GM21825 (cell line): ENCODE measurements at regions not wholly inside any gene's neighbourhood (a gene's known extent, or its start where the extent isn't known, plus 50 kb on each side); places are given as distances from the start of the nearest gene placed in this dataset.
"Not testable (repeated sequence)": the region's sequence is repeated elsewhere in the genome, so short reads cannot be mapped to it uniquely, and the experiment has no call there.

Source experiments
- ATAC-seq: cut with Tn5 transposase; IDR thresholded peaks from one replicate; pipeline ENCODE4 v1.9.1; 2021; ENCODE audit warnings: mild to moderate bottlenecking, moderate library complexity; ENCODE audit not compliant: unreplicated experiment

DNA sequence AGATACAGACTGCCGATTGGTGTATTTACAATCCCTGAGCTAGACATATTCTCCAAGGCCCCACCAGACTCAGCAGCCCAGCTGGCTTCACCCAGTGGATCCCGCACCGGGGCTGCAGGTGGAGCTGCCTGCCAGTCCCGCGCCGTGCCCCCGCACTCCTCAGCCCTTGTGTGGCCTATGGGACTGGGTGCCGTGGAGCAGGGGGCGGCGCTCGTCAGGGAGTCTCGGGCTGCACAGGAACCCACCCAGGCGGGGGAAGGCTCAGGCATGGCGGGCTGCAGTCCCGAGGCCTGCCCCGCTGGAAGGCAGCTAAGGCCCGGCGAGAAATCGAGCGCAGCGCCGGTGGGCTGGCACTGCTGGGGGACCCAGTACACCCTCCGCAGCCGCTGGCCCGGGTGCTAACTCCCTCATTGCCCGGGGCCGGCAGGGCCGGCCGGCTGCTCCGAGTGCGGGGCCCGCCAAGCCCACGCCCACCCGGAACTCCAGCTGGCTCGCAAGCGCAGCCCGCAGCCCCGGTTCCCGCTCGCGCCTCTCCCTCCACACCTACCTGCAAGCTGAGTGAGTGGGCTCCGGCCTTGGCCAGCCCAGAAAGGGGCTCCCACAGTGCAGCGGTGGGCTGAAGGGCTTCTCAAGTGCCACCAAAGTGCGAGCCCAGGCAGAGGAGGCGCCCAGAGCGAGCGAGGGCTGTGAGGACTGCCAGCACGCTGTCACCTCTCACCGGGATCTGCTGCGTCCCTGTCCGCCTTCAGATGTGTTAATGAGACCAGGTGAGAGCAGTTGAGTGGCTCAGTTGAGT is 137.8 kb upstream of the LCORL start:
- not testable (repeated sequence) for ATAC-seq

DNA sequence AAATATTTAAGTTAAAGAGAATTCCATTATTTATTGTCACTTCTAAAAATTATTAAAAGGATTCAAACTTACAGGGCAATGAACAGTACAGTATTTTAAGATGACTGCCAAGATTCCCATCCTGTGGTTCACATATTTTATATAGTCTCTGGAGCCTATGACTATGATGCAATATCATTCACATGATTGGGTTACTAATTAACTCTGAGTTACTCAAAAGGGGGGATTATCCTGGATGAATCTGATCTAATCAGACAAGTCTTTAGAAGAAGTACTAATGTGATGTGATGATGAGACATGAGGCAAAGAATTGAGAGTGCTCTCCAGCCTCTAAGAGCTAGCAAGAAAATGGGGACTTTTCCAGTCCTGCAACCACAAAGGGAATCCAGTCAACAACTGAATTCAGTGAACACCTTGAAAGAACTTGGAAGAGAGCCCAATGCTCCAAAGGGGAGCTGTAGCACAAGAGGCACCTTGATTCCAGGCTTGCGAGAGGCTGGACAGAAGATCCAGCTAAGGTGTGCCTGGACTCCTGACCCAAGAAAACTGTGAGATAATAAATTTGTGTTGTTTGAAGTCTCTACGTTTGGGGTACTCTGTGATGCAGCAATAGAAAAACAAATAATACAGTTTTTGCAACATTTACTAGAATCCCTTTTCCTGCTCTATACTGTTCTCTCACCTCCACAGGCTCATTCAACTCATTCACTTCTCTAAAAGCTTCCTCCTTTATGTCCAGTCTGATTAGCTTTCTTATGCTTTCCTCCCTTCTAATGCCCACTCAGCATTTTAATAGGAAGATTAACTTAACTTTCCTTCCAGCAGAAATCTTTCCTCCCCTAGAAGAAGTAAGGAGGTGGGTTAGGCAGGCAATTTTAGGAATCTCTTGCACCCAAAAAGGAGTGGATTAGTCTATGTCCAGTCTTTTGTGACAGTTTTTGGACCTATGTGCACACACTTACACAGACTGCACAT is 133.8 kb upstream of the LCORL start:
- ATAC-seq: no peak

DNA sequence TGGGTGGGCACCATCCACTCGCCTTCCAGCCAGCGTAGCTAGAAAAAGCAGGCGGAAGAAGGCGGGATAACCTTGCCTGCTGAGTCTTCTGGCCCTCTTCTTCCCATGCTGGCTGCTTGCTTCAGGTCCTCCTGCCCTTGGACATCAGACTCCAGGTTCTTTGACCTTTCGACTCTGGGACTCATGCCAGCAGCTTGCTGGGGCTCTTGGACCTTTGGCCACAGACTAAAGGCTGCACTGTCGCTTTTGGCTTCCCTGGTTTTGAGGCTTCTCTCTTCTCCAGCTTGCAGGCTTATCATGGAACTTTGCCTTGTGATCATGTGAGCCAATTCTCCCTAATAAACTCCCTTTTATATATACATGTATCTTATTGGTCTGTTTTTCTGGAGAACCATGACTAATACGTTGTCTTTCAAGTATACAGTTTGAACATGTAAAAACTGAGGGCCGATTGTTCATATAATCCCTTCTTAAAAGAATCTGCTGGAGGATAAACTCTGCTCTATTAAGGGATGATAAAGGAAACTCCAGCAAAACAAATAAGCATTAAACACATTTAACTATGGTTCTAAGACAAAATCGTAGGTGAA is 116.6 kb upstream of the LCORL start:
- no peak for ATAC-seq

DNA sequence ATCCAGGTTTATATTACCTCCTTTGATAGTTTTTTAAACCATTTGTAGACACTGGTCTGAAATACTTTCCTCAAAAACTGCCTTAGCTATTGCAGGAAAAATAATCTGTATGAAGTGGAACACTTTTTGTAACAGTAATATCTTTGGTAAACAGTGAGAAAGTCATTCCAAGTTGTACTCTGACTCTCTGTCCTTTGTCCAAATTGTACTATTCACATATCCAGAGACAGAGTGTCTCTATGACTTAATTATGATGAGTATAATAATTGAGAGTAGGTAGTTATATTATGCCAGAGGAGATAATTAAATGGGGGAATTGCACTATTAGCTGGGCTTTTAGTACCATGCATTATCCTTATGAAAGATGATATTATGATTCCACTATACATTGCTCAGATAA is 112.6 kb upstream of the LCORL start:
- ATAC-seq: no peak

DNA sequence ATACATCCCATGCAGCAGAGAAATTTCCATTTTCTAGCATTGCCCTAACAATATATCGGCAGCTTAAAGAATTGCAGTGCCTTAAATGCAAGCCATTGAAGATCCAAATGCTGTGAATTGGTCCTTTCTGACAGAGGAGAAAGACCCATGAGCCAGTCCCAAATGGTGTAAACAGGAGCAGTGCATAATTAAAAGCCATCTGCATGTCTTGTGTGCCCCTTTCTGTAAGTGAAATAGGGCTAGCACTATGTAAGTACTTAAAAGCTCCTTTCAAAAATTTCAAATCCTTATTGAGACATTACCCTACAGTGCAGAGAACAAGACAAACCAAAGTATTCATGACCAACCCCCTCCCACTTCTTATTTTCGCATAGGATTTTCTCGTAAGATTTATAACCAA is 108.7 kb upstream of the LCORL start:
- no peak for ATAC-seq

DNA sequence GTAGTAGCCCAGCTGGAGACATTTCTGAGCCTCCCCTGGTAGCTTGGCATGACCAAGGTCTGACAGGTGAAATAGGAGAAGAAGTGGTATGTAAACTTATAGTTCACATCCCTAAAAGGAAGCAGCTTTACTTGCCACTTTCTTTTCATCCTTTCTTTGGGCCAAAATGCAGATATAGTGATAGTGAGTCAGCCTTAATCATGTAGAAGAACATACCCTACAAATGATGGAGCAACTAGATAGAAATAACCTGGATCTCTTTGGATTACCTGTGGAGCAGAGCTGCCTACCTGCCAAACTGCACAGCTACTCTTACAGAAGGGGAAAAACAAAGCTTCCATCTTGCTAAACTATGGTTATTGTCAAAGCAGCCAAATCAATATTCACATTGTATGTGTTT is 106.7 kb upstream of the LCORL start:
- no peak for ATAC-seq

DNA sequence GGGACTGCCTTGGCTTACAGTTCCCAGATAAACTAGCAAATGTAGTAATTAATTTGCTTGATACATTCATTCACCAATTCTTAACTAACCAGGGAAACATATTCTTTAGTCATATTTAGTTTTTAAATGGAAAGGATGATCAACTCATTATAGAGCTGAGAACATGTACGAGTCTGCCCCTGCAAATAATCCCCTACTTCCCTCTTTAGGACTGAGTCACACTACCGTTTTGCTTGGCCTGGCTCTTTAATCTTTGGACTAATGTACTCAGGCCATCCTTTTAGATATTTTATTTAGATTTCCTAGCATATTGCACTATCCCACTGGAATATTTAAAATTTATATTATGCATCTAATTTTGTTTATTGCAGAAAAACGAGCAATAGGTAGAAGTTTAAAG is 105.5 kb upstream of the LCORL start:
- ATAC-seq: no peak

DNA sequence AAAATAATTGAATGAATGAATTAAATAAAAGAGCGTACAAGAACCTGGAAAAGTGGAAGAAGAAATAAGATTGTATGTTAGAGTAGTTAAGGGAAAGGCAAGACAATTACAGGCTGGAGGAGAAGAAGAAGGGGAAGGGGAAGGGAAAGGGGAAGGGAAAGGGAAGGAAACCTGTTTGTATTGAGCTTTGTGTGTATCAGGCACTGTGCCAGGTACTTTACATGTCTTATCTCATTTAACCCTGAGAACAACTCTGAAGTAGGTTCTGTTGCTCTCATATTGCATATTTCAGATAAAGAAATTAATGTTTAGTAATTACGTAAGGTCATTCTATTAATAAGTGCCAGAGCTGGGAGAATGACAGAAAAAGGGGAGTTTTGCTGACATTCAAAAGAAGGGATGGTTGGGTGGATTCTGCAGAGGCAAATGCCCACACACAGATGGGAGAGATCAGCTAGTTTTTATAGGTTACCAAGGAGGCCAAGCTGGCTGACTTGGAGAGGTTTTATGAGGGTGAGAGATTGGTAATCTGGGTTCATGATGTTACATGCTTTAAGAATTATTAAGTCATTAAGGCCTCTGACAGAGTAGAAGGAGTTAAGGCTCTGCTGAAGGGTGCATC is 92.3 kb upstream of the LCORL start:
- ATAC-seq: no peak

DNA sequence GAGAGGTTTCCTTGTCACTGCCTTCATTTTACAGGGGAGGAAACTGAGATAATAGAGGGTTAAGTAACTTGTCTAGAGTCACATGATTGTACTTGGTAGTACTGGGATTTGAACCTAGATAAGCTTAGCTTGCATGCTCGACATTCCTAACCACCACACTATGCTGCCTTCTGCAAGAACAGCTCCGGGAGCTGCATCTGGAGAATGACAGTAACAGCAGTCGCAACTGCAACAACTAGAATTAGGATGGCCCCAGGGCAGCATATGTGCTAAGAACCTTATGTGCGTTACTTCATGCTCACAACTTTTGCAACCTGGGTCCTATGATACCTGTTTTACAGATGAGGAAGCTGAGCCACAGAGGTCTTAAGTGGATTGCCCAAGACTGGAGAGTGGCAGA is 89.5 kb upstream of the LCORL start:
- no peak for ATAC-seq

DNA sequence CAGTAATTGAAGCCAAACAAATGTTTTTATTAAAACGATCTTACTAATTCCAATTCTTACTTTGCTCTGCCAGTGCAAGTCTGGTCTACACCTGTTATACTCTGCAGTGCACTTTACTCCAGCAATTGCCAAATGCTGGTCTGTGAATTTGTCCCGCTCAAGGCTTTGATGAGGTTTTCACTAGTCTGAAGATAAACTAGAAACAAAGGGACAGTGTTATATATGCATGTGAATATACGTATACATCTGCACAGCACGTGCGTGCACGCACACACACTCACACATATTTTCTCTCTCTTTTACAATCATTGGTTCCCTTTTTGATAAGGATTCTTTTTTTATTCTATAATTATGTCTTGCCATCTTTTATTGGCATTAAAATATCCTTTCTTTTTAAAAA is 88.5 kb upstream of the LCORL start:
- no peak for ATAC-seq

DNA sequence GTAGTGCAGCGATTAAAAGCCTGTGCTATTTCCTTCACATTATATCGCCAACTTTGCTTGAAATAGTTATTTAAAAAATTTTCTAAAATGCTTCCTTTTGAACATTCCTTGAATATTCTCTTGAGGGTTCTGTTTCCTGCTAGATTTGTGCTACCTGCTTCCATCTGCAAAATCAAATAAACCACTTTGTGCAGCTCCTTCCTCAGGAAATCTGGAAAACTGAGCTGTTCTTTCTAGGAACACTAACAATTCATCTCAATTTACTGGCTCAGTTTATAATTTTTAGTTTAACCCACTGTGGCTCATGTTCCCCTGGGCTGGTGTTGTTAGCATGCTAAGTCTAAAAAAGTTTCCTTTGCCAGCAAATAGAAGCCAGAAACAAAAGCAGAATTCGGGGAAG is 88.1 kb upstream of the LCORL start:
- ATAC-seq: no peak

DNA sequence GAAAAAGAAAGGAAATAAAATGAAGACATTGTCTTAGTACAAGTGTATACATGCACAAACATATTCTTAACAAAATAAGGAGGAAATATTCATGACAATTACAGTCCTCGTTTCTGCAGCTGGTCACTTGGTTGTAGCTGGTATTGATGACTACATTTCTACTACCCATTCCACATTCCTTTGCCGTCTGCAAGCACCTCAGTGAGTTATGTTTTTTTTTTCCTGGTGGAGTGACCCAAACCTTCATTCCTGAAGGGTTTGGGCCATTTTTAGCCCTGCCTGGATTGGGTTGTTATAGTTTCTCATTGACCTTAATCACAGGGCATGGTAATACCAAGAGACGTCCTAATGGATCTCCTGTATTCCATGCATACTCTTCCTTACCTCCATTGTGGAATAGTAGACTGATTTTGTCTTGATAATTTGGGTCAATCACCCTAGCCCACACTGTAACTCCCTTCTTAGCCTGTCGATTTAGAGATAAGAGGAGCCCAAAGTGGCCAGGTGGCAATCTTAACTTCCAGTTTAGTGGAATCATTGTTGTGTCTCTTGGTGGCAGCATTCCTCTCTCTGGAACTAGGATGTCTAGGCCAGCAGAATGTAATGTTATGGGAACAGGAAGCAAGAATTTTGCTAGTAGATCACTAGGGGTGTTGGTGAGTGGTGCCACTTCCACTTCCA is 86.4 kb upstream of the LCORL start:
- ATAC-seq: not testable (repeated sequence)

DNA sequence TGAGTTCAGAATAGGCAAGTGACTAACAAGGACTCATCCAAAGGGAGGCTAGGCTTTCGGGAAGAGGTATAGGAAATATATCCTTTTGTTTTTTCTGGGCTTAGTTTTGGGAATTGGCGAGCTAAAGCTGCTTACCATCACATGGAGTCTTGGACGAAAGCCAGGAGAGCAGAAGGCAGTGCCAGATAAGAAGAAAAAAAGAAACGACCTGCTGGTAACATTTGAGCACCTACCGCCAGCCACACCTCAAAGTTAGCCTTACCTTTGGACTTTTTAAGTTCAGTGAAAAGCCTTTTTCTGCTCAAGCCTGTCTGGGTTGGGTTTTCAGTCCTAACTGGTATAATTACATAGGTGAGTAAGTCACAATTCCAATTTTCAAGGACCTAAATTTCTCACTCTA is 85.1 kb upstream of the LCORL start:
- no peak for ATAC-seq

DNA sequence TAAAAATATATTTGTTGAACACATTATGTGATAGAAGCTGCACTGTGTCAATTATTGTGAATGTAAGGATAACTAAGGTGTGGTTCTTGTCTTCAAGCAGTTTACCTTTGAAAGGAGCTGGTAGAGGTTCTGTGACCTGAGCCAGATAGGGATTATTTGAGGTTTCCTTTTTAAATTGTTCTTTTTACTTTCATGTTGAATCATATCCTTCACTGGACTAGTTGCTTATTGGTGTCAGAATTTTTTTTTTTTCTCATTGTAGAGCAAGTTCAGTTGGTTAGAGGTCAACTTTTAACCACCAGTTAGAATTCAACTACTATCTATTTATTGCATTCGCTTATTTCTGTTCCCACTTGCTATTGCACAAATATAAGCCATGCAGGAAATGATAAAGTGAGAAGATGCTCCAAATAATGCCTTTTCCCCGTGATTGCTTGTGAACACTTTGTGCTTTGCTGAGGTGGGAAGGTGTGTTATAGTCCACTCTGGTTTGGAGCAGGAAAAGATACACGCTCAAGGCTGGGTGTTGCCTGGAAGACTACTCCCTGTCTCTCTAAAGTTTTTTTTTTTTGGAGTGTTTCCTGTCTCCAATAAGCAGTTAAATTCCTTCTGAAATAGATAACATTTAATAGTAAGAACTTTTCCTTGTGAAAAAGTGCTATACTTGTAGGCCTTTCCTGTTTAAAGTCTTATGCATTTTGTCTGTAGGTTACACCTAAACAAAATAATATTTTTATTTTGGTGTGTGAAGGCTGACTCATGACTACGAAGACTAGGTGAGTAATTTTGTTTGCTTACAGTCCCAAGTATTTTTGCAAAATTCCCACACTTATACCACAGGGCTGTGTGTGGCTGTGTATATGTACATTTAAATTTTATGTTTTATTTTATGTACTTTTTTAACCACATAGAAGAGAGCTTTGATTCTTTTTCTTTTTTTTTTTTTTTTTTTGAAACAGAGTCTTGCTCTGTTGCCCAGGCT is 83.8 kb upstream of the LCORL start:
- peak; percentile 84 for ATAC-seq

DNA sequence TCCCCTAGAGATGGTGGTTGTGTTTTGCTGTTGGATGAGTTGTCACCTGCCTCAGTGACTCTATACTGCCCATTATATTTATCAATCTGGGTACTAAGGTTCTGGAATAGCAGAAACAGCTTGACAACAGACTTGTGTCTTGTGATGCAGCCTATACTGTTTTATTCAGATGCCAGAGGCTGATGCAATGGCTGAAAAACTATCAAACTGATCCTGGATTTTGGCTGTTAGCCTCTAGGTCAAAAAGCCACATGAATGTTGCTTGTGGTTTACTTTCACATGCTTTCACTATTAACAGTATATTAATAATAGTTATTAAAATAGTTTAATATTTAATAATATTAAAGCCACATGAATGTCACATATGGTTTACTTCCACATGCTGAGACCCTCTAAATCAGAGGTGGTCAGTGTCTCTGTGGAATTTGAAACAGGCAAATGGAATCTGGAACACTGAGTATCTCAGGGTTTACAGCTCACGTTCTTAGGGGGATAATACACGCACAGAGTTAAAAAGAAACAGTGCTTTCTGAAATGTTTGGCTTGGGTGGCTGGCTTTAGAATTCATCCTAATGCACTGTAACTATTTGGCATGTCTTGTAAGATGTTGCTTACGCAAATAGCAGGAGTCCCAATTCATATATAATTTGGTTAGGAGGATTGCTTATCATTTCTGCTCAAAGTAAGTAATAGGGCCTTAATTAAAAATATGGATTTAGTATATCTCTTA is 82.5 kb upstream of the LCORL start:
- no peak for ATAC-seq

DNA sequence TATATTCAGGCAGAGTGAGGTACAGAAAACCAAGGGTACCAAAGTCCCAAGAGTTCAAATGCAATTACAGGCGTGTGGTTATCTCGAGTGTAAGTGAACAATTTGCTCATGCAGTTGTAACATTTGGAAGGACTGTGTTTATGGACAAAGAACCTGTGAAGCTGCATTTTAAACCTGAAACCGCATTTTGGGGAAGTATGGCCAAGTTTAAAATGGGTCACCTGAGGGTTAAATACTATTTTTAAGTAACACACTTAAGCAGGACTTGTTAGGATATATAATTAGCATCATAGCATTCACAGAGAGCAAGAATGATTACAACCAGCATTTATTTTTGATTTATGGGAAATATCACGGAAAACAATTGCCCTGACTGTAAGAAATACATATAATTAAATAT is 79.1 kb upstream of the LCORL start:
- ATAC-seq: no peak

DNA sequence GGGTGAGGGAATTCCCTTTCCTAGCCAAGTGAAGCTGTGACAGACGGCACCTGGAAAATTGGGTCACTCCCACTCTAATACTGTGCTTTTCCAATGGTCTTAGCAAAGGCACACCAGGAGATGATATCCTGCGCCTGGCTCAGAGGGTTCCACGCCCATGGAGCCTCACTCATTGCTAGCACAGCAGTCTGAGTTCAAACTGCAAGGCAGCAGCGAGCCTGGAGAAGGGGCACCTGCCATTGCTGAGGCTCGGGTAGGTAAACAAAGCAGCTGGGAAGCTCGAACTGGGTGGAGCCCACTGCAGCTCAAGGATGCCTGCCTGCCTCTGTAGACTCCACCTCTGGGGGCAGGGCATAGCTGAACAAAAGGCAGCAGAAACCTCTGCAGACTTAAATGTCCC is 68.9 kb upstream of the LCORL start:
- ATAC-seq: not testable (repeated sequence)

DNA sequence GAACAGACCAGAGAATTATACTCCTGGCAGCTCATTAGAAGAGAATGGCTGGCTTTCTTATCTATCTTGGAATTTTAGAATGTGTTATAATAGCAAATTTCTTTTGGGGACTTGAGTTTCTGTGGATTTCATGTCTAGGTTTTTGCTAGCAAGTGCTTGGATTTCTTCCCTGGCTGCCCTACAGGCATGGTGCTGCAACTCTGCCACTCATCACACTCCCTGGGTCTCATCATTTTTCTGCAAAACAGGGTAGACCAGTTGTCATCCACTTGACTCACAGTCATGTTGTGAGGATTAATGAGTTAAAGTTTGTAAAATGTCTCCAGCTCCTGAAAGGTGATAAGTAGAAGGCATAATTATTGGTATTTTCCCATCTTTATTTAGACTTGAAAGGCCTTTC is 60.7 kb upstream of the LCORL start:
- no peak for ATAC-seq

DNA sequence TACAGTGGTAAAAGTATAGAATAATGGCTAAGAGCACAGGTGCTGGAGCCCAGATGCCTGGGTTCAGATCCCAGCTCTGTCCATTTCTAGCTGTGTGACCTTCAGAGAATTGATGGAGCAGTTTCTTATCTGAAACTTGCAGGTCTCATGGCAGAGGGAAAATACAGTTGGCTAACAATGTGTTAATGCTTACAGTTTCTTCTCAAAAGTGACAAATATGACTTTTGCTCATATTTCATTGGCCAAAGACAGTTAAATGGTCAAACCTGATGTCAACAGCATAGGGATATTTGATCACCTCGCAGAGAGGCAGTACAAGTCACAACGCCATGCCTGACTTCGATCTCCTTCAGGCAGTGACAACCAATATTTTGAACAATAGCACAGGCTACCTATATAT is 60.2 kb upstream of the LCORL start:
- no peak for ATAC-seq
